ENCODE measurements at regions not wholly inside any gene's neighbourhood (a gene's known extent, or its start where the extent isn't known, plus 50 kb on each side); places are given as distances from the start of the nearest gene placed in this dataset.

DNA sequence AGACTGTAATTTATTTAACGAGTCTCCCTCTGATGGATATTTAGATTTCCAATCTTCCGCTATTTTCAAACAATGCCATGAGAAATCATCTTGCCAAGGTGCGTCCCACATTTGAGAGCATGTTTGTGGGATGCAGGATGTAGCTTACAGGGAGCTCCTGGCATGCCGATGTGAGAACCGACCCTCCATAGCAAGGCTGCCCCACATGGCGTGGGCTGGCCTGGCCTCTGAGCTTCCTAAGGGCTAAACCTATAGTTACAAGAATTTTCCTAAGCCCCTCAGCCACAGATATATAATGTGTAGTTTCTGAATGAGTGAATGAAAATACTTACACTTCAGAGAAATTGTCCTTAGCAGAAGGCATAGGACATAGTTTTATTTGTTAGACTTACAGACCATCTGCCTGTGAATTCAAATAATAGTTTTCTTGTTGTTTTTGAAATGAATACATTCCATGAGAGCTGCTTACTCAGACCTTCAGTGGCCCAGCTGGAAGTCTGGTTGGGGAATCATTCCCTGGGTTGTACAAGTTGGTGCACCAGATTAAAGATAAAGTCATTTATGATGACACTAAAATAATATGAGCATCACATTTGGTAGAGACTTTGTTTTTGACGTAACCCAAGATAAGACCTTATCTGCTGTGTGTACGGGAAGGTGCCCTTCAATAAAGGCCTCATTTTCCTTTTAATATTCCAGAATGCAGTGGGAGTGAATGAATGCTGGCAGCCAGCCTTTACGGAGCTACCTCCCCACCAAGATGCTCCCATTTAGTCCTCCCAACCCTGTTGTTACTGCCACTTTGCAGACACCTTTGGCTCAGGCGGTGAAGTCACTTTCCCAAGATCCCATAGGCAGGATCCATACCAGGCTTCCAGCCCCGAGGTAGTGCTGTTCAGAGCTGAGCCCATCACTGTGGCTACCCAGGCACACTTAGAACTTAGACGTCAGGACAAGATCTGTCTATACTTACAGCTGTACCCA, 107.1 kb downstream of the GLI2 start:
- TF ChIP-seq ESRRA (IDR thresholded peaks at IDR 0.05; ENCODE audit: low read length) (no peak), EGR1 (IDR thresholded peaks at IDR 0.05; ENCODE audit: borderline replicate concordance in 1 of 2, low read depth in 2 of 2, low read length in 2 of 2) (no peak), POLR2A (IDR thresholded peaks at IDR 0.05; ENCODE audit: low read depth, low read length) (no peak), MYC (IDR thresholded peaks at IDR 0.05; ENCODE audit: insufficient read depth, insufficient read length, insufficient replicate concordance, low read length, severe bottlenecking) (no peak), POLR2AphosphoS5 (IDR thresholded peaks at IDR 0.05; ENCODE audit: low read length) (no peak), YY1 (IDR thresholded peaks at IDR 0.05; ENCODE audit: low read depth, low read length) (no peak), BRCA1 (IDR thresholded peaks at IDR 0.05; ENCODE audit: low read depth, low read length) (no peak), SP1 (IDR thresholded peaks at IDR 0.05; ENCODE audit: low read depth, low read length) (no peak), FOXM1 (IDR thresholded peaks at IDR 0.05; ENCODE audit: low read depth, low read length) (no peak)
- TF ChIP-seq, protein P1, sequence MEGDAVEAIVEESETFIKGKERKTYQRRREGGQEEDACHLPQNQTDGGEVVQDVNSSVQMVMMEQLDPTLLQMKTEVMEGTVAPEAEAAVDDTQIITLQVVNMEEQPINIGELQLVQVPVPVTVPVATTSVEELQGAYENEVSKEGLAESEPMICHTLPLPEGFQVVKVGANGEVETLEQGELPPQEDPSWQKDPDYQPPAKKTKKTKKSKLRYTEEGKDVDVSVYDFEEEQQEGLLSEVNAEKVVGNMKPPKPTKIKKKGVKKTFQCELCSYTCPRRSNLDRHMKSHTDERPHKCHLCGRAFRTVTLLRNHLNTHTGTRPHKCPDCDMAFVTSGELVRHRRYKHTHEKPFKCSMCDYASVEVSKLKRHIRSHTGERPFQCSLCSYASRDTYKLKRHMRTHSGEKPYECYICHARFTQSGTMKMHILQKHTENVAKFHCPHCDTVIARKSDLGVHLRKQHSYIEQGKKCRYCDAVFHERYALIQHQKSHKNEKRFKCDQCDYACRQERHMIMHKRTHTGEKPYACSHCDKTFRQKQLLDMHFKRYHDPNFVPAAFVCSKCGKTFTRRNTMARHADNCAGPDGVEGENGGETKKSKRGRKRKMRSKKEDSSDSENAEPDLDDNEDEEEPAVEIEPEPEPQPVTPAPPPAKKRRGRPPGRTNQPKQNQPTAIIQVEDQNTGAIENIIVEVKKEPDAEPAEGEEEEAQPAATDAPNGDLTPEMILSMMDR (IDR thresholded peaks at IDR 0.05 in 2 of 3, conservative IDR thresholded peaks at IDR 0.05 in 1 of 3; ENCODE audit: control insufficient read depth in 2 of 3, extremely low read depth in 1 of 3, insufficient read depth in 1 of 3, low read depth in 3 of 3, low read length in 3 of 3): no peak
- TF ChIP-seq, protein P2, sequence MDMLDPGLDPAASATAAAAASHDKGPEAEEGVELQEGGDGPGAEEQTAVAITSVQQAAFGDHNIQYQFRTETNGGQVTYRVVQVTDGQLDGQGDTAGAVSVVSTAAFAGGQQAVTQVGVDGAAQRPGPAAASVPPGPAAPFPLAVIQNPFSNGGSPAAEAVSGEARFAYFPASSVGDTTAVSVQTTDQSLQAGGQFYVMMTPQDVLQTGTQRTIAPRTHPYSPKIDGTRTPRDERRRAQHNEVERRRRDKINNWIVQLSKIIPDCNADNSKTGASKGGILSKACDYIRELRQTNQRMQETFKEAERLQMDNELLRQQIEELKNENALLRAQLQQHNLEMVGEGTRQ (IDR thresholded peaks at IDR 0.05; ENCODE audit: borderline replicate concordance, low read depth, low read length): no peak
